SK-N-SH treated with all-trans-retinoic acid at 6 μM for 48 hours (cell line): ENCODE measurements at regions not wholly inside any gene's neighbourhood (a gene's known extent, or its start where the extent isn't known, plus 50 kb on each side); places are given as distances from the start of the nearest gene placed in this dataset.

Experiments
- ATAC-seq: fragments of 200-7000 bp; cut with Tn5 transposase; 3 replicates; pipeline ENCODE4 v1.9.1; 2020; ENCODE audit warnings: mild to moderate bottlenecking, moderate library complexity
- ARNTL ChIP-seq: fragments of 450-650 bp; formaldehyde crosslinking; IDR thresholded peaks from 2 replicates; pipeline ENCODE4 v1.5.0; 2020; ENCODE audit warnings: low read depth, mild to moderate bottlenecking, moderate library complexity, borderline replicate concordance
- CSDC2 ChIP-seq: fragments of 250-450 bp; sonication (Bioruptor Pico); IDR thresholded peaks from 2 replicates; pipeline ENCODE4 v1.5.0; 2020; ENCODE audit warnings: mild to moderate bottlenecking, moderate library complexity
- ESRRG ChIP-seq: fragments of 250-450 bp; sonication (Bioruptor Pico); IDR thresholded peaks from 2 replicates; pipeline ENCODE4 v1.6.1; 2021; ENCODE audit warnings: mild to moderate bottlenecking
- GLIS3 ChIP-seq: fragments of 250-450 bp; sonication (Bioruptor Pico); IDR thresholded peaks from 2 replicates; pipeline ENCODE4 v1.5.0; 2020; ENCODE audit warnings: mild to moderate bottlenecking, moderate library complexity
- ISL1 ChIP-seq: fragments of 250-450 bp; sonication (Bioruptor Pico); IDR thresholded peaks from 2 replicates; pipeline ENCODE4 v2.1.2; 2022; ENCODE audit warnings: mild to moderate bottlenecking, moderate library complexity
- OSR1 ChIP-seq: fragments of 250-450 bp; sonication (Bioruptor Pico); IDR thresholded peaks from 2 replicates; pipeline ENCODE4 v1.8.0; 2022; ENCODE audit warnings: moderate library complexity, mild to moderate bottlenecking, inconsistent platforms
- PATZ1 ChIP-seq: fragments of 250-450 bp; sonication (Bioruptor Pico); IDR thresholded peaks from 2 replicates; pipeline ENCODE4 v1.8.0; 2020; ENCODE audit warnings: mild to moderate bottlenecking, moderate library complexity, borderline replicate concordance
- PPARA ChIP-seq: fragments of 250-450 bp; sonication (Bioruptor Pico); IDR thresholded peaks from 2 replicates; pipeline ENCODE4 v1.5.0; 2020; ENCODE audit warnings: mild to moderate bottlenecking, borderline replicate concordance
- TOX ChIP-seq: fragments of 250-450 bp; sonication (Bioruptor Pico); IDR thresholded peaks from 2 replicates; pipeline ENCODE4 v1.8.0; 2021; ENCODE audit warnings: mild to moderate bottlenecking, moderate library complexity, borderline replicate concordance
- ZC3H10 ChIP-seq: fragments of 250-450 bp; sonication (Bioruptor Pico); IDR thresholded peaks from 2 replicates; pipeline ENCODE4 v1.5.1; 2021; ENCODE audit warnings: mild to moderate bottlenecking, moderate library complexity
- ZFP3 ChIP-seq: fragments of 250-450 bp; sonication (Bioruptor Pico); IDR thresholded peaks from 2 replicates; pipeline ENCODE4 v1.5.0; 2020; ENCODE audit warnings: mild to moderate bottlenecking, moderate library complexity
- ZFP30 ChIP-seq: fragments of 450-650 bp; formaldehyde crosslinking; IDR thresholded peaks from 2 replicates; pipeline ENCODE4 v1.5.0; 2022; ENCODE audit warnings: mild to moderate bottlenecking, moderate library complexity
- ZNF565 ChIP-seq: fragments of 450-650 bp; formaldehyde crosslinking; conservative IDR thresholded peaks from 2 replicates; pipeline ENCODE4 v1.5.0; 2020; ENCODE audit warnings: low read depth, mild to moderate bottlenecking, moderate library complexity
- ZNF70 ChIP-seq: fragments of 450-650 bp; formaldehyde crosslinking; IDR thresholded peaks from 2 replicates; pipeline ENCODE4 v1.5.0; 2020; ENCODE audit warnings: mild to moderate bottlenecking, moderate library complexity
- ZNF8 ChIP-seq: fragments of 450-650 bp; formaldehyde crosslinking; IDR thresholded peaks from 2 replicates; pipeline ENCODE4 v1.5.0; 2020; ENCODE audit warnings: mild to moderate bottlenecking, moderate library complexity
- TF ChIP-seq, protein P1 (sequence below): fragments of 250-450 bp; sonication (Bioruptor Pico); IDR thresholded peaks from 2 replicates; pipeline ENCODE4 v1.8.0; 2021; ENCODE audit warnings: low read depth, mild to moderate bottlenecking, moderate library complexity, borderline replicate concordance
- TF ChIP-seq, protein P2 (sequence below): fragments of 250-450 bp; sonication (Bioruptor Pico); IDR thresholded peaks from 2 replicates; pipeline ENCODE4 v1.5.1; 2021; ENCODE audit warnings: mild to moderate bottlenecking, moderate library complexity
- TF ChIP-seq, protein P3 (sequence below): fragments of 250-450 bp; sonication (Bioruptor Pico); IDR thresholded peaks from 2 replicates; pipeline ENCODE4 v1.5.1; 2020; ENCODE audit warnings: low read depth, mild to moderate bottlenecking, moderate library complexity

- TF ChIP-seq PATZ1 (CRISPR knock-in tag): no peak
- TF ChIP-seq, protein P1, sequence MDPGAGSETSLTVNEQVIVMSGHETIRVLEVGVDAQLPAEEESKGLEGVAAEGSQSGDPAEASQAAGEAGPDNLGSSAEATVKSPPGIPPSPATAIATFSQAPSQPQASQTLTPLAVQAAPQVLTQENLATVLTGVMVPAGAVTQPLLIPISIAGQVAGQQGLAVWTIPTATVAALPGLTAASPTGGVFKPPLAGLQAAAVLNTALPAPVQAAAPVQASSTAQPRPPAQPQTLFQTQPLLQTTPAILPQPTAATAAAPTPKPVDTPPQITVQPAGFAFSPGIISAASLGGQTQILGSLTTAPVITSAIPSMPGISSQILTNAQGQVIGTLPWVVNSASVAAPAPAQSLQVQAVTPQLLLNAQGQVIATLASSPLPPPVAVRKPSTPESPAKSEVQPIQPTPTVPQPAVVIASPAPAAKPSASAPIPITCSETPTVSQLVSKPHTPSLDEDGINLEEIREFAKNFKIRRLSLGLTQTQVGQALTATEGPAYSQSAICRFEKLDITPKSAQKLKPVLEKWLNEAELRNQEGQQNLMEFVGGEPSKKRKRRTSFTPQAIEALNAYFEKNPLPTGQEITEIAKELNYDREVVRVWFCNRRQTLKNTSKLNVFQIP (CRISPR knock-in tag): no peak
- TF ChIP-seq, protein P2, sequence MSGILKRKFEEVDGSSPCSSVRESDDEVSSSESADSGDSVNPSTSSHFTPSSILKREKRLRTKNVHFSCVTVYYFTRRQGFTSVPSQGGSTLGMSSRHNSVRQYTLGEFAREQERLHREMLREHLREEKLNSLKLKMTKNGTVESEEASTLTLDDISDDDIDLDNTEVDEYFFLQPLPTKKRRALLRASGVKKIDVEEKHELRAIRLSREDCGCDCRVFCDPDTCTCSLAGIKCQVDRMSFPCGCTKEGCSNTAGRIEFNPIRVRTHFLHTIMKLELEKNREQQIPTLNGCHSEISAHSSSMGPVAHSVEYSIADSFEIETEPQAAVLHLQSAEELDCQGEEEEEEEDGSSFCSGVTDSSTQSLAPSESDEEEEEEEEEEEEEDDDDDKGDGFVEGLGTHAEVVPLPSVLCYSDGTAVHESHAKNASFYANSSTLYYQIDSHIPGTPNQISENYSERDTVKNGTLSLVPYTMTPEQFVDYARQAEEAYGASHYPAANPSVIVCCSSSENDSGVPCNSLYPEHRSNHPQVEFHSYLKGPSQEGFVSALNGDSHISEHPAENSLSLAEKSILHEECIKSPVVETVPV (CRISPR knock-in tag): no peak
- no peak for TF ChIP-seq ISL1 (CRISPR knock-in tag)
- TF ChIP-seq CSDC2 (CRISPR knock-in tag): no peak
- TF ChIP-seq ZNF565 (CRISPR knock-in tag): no peak
- TF ChIP-seq, protein P3, sequence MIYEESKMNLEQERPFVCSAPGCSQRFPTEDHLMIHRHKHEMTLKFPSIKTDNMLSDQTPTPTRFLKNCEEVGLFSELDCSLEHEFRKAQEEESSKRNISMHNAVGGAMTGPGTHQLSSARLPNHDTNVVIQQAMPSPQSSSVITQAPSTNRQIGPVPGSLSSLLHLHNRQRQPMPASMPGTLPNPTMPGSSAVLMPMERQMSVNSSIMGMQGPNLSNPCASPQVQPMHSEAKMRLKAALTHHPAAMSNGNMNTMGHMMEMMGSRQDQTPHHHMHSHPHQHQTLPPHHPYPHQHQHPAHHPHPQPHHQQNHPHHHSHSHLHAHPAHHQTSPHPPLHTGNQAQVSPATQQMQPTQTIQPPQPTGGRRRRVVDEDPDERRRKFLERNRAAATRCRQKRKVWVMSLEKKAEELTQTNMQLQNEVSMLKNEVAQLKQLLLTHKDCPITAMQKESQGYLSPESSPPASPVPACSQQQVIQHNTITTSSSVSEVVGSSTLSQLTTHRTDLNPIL (CRISPR knock-in tag): no peak
- ATAC-seq: no peak
Measured at GRCh38 chr17:71740866-71741265, 380.0 kb upstream of the SOX9 start.

GRCh38 chr17:71741836-71742235, 379.0 kb upstream of the SOX9 start:
- TF ChIP-seq, protein P2 (CRISPR knock-in tag): no peak
- TF ChIP-seq PPARA (CRISPR knock-in tag) (no peak), ZFP30 (no peak), ZNF70 (CRISPR knock-in tag) (no peak), PATZ1 (CRISPR knock-in tag) (no peak), ESRRG (CRISPR knock-in tag) (no peak), TOX (no peak), CSDC2 (CRISPR knock-in tag) (no peak), ARNTL (CRISPR knock-in tag) (no peak), ZNF8 (CRISPR knock-in tag) (no peak), ZFP3 (CRISPR knock-in tag) (no peak), ZC3H10 (CRISPR knock-in tag) (no peak), OSR1 (no peak), GLIS3 (no peak)
- TF ChIP-seq, protein P1 (CRISPR knock-in tag): no peak
- TF ChIP-seq, protein P3 (CRISPR knock-in tag): no peak
- no peak for ATAC-seq
